ENCODE measurements at regions not wholly inside any gene's neighbourhood (a gene's known extent, or its start where the extent isn't known, plus 50 kb on each side); places are given as distances from the start of the nearest gene placed in this dataset.
"Not testable (repeated sequence)": the region's sequence is repeated elsewhere in the genome, so short reads cannot be mapped to it uniquely, and the experiment has no call there.

DNA sequence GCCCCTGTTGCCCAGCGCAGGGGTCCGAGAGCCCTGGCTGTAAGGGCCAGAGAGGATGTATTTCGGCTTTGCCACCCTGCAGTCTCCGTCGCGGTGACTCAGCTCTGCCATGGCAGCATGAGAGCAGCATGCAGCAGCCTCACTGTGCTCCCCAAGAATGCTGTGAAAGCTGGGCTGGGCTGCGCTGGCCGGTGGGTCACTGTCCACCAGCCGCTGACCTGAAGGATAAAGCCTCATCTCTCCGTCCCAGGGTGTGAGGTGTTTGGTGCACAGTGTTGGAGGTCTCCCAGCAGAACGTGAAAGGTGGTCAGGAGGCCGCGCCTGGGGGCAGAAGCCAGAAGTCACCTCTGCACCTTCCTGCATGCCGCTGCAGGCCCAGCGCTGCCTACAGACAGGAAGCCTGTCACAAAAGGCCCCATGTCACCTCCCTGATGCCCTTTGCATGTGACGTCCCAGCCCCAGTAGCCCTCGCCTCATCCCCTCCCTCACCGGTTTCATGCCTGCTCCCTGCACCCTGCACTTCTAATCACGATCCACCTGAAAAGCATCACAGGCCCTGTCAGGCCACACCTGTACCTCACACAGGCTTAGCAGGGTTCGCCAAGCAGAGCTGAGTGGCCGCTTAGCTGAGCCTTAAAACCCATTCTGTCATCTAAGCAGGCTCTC lies 342.1 kb downstream of the EIPR1 start:
- TF ChIP-seq, protein P1, sequence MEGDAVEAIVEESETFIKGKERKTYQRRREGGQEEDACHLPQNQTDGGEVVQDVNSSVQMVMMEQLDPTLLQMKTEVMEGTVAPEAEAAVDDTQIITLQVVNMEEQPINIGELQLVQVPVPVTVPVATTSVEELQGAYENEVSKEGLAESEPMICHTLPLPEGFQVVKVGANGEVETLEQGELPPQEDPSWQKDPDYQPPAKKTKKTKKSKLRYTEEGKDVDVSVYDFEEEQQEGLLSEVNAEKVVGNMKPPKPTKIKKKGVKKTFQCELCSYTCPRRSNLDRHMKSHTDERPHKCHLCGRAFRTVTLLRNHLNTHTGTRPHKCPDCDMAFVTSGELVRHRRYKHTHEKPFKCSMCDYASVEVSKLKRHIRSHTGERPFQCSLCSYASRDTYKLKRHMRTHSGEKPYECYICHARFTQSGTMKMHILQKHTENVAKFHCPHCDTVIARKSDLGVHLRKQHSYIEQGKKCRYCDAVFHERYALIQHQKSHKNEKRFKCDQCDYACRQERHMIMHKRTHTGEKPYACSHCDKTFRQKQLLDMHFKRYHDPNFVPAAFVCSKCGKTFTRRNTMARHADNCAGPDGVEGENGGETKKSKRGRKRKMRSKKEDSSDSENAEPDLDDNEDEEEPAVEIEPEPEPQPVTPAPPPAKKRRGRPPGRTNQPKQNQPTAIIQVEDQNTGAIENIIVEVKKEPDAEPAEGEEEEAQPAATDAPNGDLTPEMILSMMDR (IDR thresholded peaks at IDR 0.05; ENCODE audit: insufficient read depth, missing control alignments): no peak
- no peak for FAIRE-seq
- DNase-seq (ENCODE audit: insufficient read length, low spot score): no peak

DNA sequence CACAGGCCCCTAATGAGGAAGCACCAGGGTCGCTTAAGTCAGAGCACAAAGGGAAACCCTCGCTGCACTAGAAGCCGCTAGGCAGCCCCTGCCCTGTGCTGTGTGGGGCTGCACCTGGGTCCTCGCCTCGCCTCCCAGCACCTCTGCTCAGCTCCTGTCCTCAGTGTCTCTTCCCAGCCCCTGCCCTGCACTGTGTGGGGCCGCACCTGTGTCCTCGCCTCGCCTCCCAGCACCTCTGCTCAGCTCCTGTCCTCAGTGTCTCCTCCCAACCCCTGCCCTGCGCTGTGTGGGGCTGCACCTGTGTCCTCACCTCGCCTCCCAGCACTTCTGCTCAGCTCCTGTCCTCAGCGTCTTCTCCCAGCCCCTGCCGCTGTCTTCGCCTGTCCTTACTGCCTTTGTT lies 342.8 kb downstream of the EIPR1 start:
- no peak for DNase-seq (ENCODE audit: insufficient read length, low spot score)
- no peak for FAIRE-seq

DNA sequence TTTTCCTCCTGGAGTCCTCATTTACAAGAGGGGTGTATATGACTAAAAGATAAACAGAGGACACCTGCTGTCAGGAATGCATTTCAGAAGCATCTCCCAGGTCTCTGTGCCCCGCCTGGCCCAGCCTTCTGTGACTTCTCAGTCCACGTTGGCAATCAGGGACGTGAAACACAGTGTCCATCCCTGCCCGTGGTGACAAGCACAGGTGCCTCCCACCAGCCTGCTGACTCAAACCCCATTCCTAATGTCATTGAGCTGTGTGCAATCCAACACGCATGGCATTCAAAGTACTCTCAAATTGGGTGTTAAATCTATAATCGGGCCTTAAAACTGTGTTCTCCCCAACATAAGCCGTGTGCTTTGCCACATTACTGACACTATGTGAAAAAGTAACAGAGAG lies 343.2 kb downstream of the EIPR1 start:
- FAIRE-seq (no peak), DNase-seq (ENCODE audit: insufficient read length, low spot score) (no peak)
- TF ChIP-seq, protein P1 (IDR thresholded peaks at IDR 0.05; ENCODE audit: insufficient read depth, missing control alignments): no peak

More for the DNA sequence above, 342.8 kb downstream of the EIPR1 start:
- TF ChIP-seq, protein P1 (IDR thresholded peaks at IDR 0.05; ENCODE audit: insufficient read depth, missing control alignments): no peak

DNA sequence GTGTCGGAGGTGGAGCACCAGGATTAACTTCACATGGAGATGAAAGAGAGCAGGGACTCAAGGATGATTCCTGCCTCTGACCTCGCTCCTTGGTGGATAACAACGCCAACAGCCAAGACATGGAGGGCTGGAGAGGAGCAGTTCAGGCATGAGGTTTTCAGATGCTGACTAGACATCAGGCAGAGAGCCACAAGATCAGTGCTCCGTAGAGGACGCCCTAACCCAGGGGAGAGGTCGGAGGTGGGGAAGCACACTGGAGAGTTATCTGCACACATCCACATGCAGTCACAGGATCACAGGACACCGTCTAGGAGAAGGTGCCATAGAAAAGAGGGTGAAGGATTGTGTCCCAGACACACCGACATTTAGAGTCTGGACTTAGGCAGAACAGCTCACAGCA lies 344.3 kb downstream of the EIPR1 start:
- TF ChIP-seq, protein P1 (IDR thresholded peaks at IDR 0.05; ENCODE audit: insufficient read depth, missing control alignments): no peak
- DNase-seq (ENCODE audit: insufficient read length, low spot score) (no peak), FAIRE-seq (no peak)

DNA sequence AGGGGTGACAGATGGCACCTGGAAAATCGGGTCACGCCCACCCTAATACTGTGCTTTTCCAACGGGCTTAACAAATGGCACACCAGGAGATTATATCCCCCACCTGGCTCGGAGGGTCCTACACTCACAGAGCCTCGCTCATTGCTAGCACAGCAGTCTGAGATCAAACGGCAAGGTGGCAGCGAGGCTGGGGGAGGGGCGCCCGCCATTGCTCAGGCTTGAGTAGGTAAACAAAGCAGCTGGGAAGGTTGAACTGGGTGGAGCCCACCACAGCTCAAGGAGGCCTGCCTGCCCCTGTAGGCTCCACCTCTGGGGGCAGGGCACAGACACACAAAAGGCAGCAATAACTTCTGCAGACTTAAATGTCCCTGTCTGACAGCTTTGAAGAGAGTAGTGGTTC lies 346.8 kb downstream of the EIPR1 start:
- FAIRE-seq; DNase-seq (ENCODE audit: insufficient read length, low spot score): not testable (repeated sequence)

DNA sequence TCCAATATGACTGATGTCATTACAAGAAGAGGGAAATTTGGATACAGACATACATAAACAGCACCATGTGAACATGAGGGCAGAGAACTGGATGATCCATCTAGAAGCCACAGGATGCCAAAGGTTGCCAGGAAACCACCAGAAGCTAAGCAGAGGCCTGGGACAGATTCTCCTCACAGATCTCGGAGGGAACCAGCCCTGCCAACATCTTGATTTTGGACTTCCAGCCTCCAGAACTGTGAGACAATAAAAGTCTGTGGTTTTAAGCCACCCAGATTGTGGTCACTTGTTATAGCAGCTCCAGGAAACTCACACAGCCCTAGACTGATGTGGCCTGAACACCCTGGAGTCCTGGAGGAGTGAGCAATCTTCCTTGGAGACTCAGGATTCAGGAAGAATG lies 351.6 kb downstream of the EIPR1 start:
- FAIRE-seq: no peak
- TF ChIP-seq, protein P1 (IDR thresholded peaks at IDR 0.05; ENCODE audit: insufficient read depth, missing control alignments): no peak

DNA sequence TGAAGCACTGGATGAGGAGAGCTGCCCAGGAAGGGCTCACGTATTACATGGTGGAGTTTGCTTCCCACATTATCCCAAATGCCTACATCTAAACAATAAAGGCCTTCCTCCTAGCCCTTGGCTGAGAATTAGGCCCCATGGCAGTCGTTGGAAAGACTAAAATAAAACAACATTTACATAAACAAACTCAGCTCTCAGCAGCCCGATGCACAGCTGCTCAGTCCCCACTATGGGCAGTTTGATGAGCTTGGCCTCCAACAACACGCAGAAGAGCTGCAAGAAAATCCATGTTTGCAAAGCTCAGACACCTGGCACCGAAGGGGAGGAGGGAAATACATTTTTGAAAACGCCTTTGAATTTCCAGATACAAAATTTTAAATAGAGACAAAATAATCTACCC lies 352.4 kb downstream of the EIPR1 start:
- FAIRE-seq (no peak), DNase-seq (ENCODE audit: insufficient read length, low spot score) (no peak)
- TF ChIP-seq, protein P1 (IDR thresholded peaks at IDR 0.05; ENCODE audit: insufficient read depth, missing control alignments): no peak

More for the DNA sequence above, 351.6 kb downstream of the EIPR1 start:
- DNase-seq (ENCODE audit: insufficient read length, low spot score): no peak

All from D721Med (cell line).